Thyroid gland (tissue), 4 donors: ENCODE measurements at regions not wholly inside any gene's neighbourhood (a gene's known extent, or its start where the extent isn't known, plus 50 kb on each side); places are given as distances from the start of the nearest gene placed in this dataset.
"Not testable (repeated sequence)": the region's sequence is repeated elsewhere in the genome, so short reads cannot be mapped to it uniquely, and the experiment has no call there.

ENCODE experiments used
- DNase-seq, 2 donors: peaks; one replicate each; pipeline ENCODE4 v3.0.0-alpha.2; 2019
- H3K27ac ChIP-seq, 3 donors: fragments of 200-600 bp; sonication (generic); 1 replicate in 2 of 3; 2 replicates in 1 of 3; pipeline ENCODE4 v1.5.1; 2016 to 2019; ENCODE audit warnings: mild to moderate bottlenecking in 1 of 3, moderate library complexity in 1 of 3
- H3K27me3 ChIP-seq: fragments of 200-600 bp; sonication (generic); one replicate; pipeline ENCODE4 v1.5.1; 2019
- H3K36me3 ChIP-seq, 2 donors: fragments of 200-600 bp; sonication (generic); one replicate each; pipeline ENCODE4 v1.5.1; 2016 to 2019
- H3K4me1 ChIP-seq, 2 donors: fragments of 200-600 bp; sonication (generic); one replicate each; pipeline ENCODE4 v1.5.1; 2017 to 2019
- H3K4me3 ChIP-seq, 3 donors: fragments of 200-600 bp; sonication (generic); replicated peaks in 1 of 3; 1 replicate in 2 of 3; 2 replicates in 1 of 3; pipeline ENCODE4 v1.5.1; 2016; ENCODE audit warnings: mild to moderate bottlenecking in 1 of 3
- H3K9me3 ChIP-seq: fragments of 200-600 bp; sonication (generic); one replicate; pipeline ENCODE4 v1.5.1; 2017
- CTCF ChIP-seq, 6 experiments: fragments of 200-600 bp in 3 of 6; fragments of 450-650 bp in 3 of 6; sonication (generic) in 3 of 6; IDR thresholded peaks; one replicate each; pipeline ENCODE4 v1.5.1; 2016 to 2019; ENCODE audit warnings: antibody characterized with exemption in 6 of 6, mild to moderate bottlenecking in 2 of 6, inconsistent platforms in 1 of 6, moderate library complexity in 1 of 6
- POLR2A ChIP-seq, 2 donors: fragments of 450-650 bp; IDR thresholded peaks; one replicate each; pipeline ENCODE4 v1.6.1; 2017; ENCODE audit warnings: antibody characterized with exemption in 2 of 2, mild to moderate bottlenecking in 2 of 2, moderate library complexity in 1 of 2
- WGBS, 2 donors: methylation state at CpG; one replicate each; pipeline ENCODE4 v1.1.5; 2017; 5-methylcytosine and 5-hydroxymethylcytosine counted together
- intact Hi-C: fragments of 100-400 bp; cut with DNase I; formaldehyde crosslinking; loops from one replicate; pipeline ENCODE4 v1.15.1; 2023

DNA sequence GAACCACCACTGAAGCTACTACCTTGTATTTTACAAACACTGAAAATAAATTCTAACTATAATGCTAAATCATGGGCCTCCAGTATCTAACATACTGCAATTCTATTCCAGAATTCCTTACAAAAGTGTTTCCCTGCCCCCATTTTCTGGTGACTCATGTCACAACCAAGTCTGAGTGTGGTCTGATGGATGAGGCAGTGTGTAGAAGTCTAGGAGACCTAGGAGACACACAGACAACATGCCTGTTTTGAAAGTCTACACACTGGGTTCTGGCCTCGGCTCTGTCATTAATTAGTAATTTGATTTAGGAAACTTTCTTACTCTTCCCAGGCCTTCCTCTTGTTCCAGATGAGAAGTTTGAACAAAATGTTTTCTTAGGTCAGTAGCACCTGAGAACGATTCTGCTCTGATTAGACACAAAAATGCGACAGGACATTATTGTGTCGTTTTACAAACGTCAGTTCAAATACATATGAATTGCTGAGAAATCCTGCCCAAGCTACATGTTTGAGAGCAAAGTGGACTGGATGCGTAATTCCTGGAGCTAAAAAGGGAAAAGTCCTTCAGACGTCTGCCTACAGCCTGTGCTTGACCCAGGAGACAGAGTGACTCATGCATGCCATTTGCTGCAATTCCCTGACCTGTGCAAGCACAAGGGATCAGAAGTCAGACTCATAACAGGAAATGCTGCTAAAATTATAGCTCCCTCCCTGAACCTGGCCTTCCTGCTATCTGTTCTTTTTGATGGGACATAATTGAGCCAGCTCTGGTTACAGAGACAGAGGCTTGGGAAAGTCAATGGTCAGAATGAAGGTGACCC is 494.4 kb downstream of the SOX11 start:
- intact Hi-C loops, result no loop called here
- H3K27ac ChIP-seq, result peak overlapping the region; percentile 79 to 92 (median 85)
- WGBS, 2 donors, result 12 to 13% methylated on average over 7 of the region's 7 CpGs
- H3K4me3 ChIP-seq, result no peak overlapping the region
- H3K27me3 ChIP-seq, result no peaks in the 10 kb centered on the region
- TF ChIP-seq POLR2A (IDR thresholded peaks at IDR 0.05) (no peak), CTCF (IDR thresholded peaks at IDR 0.05) (no peak)
- no peaks in the 10 kb centered on the region for H3K36me3 ChIP-seq
- H3K9me3 ChIP-seq, result no peaks in the 10 kb centered on the region
- H3K4me1 ChIP-seq, result peaks cover 47 to 61% of the 10 kb centered on the region in 2 donors
- DNase-seq, result peak; percentile 62 to 71

- Histone ChIP-seq H3K9me3 (no peaks in the 10 kb centered on the region), H3K4me1 (no peaks in the 10 kb centered on the region), H3K4me3 (no peak overlapping the region), H3K27me3 (no peaks in the 10 kb centered on the region), H3K27ac (no peak overlapping the region), H3K36me3 (no peaks in the 10 kb centered on the region)
- intact Hi-C loops, result no loop called here
- no peak for TF ChIP-seq CTCF (IDR thresholded peaks at IDR 0.05)
- TF ChIP-seq POLR2A (IDR thresholded peaks at IDR 0.05), result no peak
- 93 to 100% methylated on average over 1 of the region's 1 CpG for WGBS, 2 donors
- DNase-seq, result no peak
Observed at GRCh38 chr2:6196449-6196848, 504.3 kb downstream of the SOX11 start.

- H3K9me3 ChIP-seq, DNase-seq, H3K27ac ChIP-seq, H3K4me3 ChIP-seq, intact Hi-C loops, H3K27me3 ChIP-seq, H3K36me3 ChIP-seq: not testable (repeated sequence)
- 96% methylated on average over 6 of the region's 6 CpGs for WGBS, 2 donors
- peaks cover 0 to 12% of the 10 kb centered on the region in 2 donors for H3K4me1 ChIP-seq
Observed at GRCh38 chr2:6198370-6198919, 506.3 kb downstream of the SOX11 start.

- Histone ChIP-seq H3K27me3 (no peaks in the 10 kb centered on the region), H3K4me1 (peaks cover 0 to 12% of the 10 kb centered on the region in 2 donors), H3K4me3 (no peak overlapping the region), H3K27ac (peak overlapping the region; percentile 6 to 82 (median 66)), H3K9me3 (no peaks in the 10 kb centered on the region), H3K36me3 (no peaks in the 10 kb centered on the region)
- WGBS, 2 donors, result 60 to 62% methylated on average over 5 of the region's 5 CpGs
- DNase-seq, result no peak
- TF ChIP-seq CTCF (IDR thresholded peaks at IDR 0.05) (no peak), POLR2A (IDR thresholded peaks at IDR 0.05) (no peak)
- intact Hi-C loops, result no loop called here
Observed at GRCh38 chr2:6202756-6203155, 510.6 kb downstream of the SOX11 start.

DNA sequence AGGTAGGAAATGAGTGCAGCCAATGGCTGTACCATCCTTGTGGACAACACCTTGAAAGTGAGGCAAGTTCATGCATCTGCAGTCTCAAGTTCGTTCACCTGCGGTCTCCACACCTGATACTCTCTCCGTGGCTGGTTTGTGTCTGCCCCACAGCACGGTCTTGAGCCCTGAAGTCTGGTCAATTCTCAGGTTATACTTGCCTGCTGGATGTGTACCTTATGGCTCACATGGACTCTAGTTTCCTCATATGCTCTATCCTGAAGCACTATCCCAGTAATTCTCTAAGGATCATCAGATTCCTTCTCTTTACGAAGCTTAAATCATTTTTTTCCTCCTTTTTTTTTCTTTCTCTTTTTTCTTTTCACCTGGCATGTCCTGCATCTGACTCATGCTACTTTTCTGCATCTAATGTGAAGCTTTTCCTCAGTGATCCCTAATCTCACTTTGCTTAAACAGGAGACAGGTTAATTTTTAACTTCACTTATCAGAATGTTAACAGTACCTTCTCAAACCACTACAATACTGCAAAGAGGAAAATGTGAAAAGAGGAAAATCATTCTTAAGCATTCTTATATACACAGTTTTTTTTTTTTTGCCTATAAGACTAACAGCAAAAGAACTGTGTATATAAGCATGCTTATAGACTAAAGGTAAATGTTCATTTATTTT is 511.2 kb downstream of the SOX11 start:
- Histone ChIP-seq H3K36me3 (no peaks in the 10 kb centered on the region), H3K9me3 (no peaks in the 10 kb centered on the region), H3K27me3 (no peaks in the 10 kb centered on the region), H3K27ac (peak overlapping the region; percentile 6 to 82 (median 66)), H3K4me1 (peaks cover 0 to 12% of the 10 kb centered on the region in 2 donors), H3K4me3 (no peak overlapping the region)
- TF ChIP-seq CTCF (IDR thresholded peaks at IDR 0.05) (no peak), POLR2A (IDR thresholded peaks at IDR 0.05) (no peak)
- intact Hi-C loops, result no loop called here
- 87 to 91% methylated on average over 5 of the region's 5 CpGs for WGBS, 2 donors
- DNase-seq, result no peak
